NCI-H69 (cell line): ENCODE measurements at regions not wholly inside any gene's neighbourhood (a gene's known extent, or its start where the extent isn't known, plus 50 kb on each side); places are given as distances from the start of the nearest gene placed in this dataset.

Experiments used
- DNase-seq: peaks from one replicate; lab custom pipeline; 2025; lab: John Stamatoyannopoulos, UW

DNA sequence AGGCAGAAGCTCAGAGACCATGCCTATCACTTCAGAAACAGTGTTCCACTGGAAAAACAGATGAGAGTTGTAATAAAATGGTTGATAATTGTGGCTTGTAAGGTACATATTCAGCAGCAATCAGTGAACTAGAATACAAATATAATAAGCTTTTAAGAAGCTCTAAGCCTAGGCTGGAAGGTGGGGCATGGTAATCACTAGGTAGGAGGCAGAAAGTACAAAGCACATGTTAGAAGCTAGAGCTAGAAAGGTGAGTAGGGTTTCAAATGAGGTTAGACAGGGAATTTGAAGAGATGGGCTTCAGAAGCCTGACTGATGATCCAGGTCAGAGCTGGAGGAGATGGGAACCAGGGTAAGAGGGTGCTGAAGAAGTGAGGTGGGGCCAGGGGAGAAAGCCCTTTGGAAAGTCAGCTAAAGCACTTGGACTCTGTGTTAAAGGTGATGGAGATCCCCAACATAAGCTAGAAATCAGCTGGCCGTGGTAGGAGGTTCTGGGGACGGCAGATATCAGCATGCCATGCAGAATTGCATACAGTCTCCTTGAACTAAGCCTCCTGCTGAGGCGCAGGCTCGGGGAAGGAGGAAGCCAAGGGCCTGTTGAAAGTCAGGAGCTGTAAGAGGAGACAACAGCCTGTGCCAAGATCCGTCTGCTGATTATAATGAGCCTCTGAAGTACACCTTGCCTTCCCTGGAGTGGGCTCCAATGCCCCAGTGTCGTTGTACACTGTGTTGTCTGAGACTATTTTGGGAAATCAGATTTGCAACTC lies 659.4 kb downstream of the BCL11B start:
- no peak for DNase-seq

DNA sequence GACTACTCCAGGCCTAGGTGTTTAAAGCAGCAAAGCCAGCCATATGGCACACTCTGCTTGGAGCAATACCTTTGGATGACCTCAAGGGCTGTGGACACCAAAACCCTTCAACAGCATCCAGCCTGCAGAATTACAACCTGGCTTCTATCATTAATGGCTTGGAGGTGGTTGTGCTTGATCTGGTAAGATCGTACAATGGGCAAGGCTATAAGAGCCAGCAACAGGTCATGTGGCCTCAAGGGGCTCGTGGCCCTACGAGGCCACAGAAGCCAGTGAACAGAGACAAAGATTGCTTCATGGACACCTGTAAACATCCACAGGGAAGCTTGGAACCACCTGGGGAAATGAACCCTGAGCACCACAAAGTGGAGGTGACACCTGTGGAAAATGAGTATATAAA lies 657.3 kb downstream of the BCL11B start:
- no peak for DNase-seq

DNA sequence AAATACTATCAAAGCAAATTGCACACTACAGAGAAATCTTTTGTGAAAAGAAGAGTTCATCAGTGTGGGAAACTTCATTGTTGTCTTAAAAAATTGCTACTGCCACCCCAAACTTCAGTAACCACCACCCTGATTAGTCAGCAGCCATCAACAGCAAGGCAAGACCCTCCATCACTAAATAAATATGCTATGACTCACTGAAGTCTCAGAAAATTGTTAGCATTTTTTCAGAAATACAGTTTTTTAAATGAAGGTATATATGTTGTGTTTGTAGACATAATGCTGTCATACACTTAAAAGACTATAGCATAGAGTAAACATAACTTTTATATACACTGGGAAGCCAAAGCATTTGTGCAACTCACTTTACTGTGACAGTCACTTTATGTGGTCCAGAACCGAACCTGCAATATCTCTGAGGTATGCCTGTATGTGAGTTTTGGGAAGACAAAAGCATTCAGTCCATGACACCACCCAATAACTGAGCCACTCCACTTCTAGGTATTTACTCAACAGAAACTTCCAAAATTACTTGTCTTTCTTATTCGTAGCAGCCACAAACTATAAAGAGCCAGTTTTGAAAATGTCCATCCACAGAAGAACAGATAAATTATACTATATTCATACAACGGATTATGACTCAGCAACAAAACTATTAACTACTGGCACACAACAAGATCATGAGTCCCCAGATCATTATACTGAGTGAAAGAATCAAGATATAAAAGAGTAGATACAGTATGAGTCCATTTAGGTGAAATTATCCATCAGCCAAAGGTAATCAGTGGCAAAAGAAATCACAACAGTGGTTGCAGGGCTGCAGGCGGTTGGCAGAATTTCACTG lies 649.6 kb downstream of the BCL11B start:
- DNase-seq = no peak

DNA sequence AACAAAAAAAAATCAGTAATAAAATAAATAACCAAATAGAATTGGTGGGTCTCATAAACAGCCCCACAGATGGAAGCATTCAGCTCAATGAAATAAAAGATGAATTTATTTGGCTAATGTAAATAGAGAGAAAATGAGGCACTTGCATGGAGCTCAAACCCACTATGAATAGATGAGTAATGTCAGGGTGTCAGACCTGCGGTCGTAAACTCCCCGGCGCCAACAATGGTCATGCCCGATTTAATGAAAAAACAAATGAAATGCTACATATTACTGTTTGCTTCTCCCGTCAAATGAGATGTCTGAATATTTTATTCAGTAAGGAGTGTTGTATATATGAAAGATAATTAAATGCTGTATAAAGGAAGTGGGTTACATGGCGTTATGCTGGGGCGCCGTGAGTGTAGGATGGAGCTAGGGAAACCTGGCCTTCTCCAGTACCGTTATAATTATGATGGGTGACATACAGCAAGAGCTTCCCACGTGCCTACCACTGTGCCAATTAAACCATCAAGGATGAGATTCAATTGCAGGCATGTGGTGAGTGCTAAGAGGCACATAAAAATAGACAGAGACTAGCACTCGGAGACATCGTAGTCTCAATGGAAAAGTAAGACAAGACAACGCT lies 648.1 kb downstream of the BCL11B start:
- peak; percentile 82 for DNase-seq

DNA sequence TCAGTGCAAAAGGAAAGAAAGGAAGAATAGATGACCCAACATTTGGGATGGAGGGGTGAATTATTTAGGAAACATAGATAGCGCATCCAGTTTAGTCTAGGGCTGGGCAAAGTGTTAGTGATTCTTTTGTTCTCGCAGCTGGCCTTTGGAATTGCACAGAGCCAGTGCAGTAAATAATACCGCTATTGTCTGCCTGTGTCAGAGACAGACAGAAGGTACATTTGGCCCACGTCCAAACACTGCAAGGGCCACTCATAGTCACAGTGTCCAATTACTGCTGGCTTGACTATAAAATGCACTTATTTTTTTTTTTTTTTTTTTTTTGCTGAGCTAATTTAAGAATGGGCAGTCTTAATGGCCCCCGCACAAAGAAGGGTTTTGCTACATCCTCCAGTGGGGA lies 638.6 kb downstream of the BCL11B start:
- peak; percentile 90 for DNase-seq

DNA sequence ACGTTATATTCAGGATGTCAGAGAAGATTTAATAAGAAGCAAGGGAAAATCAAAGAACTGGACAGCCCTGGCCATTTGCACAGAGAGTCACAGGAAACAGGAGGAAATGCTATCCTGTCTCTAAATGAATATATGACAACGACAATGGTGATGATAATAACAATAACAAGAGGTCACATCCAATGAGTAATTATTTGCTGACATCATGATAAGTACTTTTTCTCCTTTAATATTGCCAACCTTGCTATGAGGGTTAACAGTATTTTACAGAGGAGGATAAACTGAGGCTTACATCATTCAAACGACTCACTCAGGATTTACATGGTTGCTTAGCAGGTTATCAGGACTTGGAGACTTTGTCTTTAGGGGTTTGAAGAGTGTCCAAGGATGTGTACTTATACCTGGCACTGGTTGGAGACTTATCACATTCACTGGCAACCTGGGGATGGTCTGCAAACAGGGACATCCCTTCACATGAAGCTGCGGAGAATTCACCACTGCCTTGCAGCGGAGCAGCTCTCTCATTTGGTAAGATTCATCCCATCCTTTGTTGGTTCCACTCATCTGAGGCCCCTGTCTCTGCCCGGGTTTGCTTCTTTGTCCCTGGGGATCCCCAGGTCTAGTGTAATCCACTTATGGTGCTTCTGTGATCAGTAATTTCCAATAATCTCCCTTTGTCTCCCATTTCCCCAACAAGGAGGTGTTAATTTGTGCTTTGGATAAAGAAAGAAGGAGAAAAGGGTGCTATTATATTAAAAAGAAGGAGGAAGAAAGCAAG lies 637.8 kb downstream of the BCL11B start:
- peak; percentile 20 for DNase-seq

DNA sequence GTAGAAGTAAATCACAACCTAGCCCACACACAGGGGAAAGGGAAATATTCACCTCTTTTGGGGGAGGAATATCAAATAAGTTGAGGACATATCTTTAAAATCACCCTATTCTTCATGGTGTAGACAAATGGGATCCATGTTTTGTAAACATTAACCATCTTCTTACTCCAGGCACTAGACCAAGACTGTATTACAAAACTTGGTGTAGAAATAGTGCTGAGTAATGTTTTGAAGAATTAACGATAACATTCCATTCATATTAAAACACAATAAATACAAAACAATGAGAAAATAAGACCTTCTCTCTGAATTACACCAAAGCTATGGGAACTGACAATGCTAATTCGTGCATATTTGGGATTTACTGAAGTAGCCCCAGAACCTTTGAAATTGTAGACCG lies 633.6 kb downstream of the BCL11B start:
- DNase-seq = no peak

DNA sequence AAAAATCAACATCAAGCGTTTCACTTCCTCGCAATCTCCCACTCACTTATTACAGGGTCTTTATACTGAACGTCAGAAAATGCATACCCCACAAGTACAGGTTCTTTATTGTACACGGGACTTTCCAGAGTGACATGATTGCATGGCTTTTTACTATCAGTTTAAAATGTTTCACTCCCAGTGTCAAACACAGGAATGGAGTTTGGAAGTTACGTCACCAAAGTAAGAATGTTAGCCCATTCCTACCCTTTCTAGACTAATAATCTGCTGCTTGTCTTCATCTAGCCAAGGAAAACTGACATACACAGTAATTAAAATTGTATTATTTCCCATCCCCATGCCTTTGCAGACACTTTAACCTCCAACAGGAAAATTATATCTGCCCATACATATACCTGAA lies 624.2 kb downstream of the BCL11B start:
- DNase-seq = no peak

DNA sequence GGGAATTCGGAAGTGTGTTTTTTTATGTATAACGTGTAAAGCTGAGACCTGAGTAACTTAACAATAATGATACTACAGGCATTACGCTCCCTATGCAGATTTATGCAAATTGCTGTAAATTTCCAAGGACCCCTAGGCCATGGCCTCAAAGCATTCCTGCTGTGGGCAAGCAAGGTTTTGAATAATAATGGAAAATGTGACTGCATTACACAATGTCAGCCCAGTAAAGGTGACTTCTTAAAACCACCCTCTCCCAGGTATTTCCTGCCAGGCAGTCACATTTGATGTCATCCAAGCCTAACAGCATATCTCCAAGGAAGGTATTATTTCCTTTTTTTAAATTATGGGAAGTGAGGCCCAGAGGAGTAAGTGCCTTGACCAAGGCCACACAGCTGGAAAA lies 621.0 kb downstream of the BCL11B start:
- no peak for DNase-seq

DNA sequence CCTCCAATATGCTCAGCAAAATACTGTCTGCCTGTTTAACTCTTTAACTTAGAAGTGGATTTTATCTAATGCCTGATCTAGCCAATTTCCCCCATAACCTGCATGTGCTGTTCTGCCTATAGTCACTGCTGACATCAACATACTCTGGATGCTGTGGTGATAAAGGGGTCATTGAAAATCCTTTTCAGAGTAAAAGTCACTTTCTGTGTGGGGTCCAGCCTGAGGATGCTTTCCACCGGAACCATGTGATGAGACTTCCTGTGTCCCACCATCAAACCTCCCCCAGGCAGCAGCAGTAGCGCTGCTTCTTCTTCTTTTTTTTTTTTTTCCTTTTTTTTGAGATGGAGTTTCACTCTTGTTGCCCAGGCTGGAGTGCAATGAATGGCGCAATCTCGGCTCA lies 607.0 kb downstream of the BCL11B start:
- no peak for DNase-seq

DNA sequence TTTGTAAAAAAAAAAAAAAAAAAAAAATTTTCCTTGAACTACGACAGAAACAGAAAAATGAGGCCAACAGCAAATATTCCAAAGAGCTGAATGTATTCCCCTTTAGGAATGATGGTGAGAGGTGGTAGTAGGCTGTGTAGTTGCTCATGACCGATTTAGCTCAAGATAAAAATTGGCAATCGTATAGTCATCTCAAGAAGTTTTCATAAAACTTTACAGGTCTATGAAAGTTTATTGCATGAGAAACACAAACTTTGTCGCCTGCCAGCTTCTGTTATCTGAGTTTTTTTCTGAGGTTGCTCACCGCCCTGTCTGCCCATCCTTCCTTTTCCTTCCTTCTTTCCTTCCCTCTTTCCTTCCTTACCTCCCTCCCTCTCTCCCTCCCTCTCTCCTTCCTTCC lies 605.5 kb downstream of the BCL11B start:
- no peak for DNase-seq

DNA sequence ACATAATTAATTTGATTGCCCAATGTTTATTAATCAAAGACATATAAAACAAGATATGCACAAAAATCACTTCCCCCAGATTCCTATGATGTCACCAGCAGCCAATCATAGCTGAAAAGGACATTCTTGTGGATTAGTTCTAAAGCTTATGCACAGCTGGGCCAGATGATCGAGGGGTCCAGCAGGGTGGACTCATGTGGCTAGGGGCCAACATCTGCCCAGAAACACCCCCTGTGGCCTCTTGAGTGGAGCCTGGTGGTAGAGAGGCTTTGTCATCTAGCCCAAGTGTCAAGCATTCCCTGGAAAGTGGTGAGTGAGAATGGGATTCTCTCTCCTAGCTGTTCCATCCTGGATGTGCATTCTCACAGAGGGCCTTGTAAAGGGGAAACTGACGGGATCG lies 590.0 kb downstream of the BCL11B start:
- DNase-seq = no peak

DNA sequence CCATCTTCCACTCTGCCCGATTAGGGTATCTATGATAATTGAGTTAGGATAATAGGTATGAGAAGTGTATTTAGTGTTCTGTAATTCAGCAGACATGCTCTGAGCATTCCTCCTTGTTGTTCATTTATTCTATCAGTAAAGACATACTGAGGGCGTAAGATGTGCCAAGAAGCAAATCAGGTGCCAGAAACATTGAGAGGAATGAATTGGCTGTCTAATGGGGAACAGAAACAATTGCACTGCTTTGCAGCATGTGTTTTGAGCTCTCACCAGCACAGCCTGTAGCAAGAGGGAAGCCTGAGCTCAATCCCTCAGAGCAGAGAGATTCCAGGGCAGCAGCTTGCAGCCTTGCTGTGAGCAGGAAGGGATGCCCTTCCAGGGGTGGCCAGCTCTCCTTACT lies 589.3 kb downstream of the BCL11B start:
- DNase-seq = no peak

DNA sequence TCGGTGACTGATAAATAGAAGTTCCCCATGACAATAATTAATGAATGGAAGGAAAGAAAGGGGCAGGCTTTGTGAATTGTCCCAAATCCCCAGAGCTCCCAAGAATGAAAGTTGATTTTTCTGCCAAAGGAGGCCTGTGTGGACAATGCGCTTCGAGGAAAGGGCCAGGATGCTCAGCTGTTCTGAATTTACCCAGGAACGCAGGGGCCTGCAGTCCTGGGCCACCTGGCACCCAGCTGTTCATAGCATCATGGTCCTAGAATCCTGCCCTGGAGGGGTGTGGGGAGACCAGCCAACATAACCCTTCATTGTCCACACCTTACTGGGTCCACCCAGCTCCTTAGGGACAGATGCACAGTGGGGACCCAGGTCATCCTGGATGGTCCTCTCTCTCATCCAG lies 587.5 kb downstream of the BCL11B start:
- DNase-seq = no peak

DNA sequence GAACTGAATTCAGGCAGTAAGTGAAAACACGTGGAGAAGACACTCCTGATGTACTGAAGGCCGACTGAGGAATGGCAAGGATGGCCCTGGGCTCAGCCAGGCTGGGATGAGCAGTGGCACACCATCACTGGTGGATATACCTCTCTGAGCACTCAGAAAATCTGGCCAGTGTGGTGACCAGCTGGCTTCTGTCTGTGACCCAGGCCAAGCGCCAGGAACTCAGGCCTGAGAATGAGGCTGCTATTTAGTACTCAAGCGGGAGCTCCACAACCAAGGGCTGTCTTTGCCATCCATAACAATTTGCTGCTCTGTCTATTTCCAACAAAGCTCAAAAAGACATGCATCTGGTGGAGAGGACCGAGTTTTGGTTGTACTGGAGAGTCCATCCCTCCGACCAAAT lies 586.3 kb downstream of the BCL11B start:
- DNase-seq = no peak

DNA sequence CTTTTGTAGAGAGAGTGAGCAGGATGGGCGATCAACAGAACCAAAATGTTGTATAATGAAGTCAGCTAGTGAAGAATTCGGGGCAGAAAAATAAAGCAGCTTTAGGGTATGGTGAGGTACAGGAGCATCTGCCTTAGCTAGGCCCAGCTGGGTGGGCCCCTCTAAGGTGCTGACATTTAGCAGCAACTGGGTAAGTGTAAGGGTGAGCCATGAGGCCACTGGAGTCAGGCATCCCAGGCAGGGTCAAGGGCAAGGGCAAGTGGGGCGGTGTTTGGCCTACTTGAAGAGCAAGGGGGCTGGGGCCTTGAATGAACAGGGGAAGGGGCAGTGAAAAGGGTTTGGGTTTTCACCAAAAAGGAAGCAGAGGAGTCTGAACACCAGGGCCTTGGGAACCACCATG lies 583.6 kb downstream of the BCL11B start:
- no peak for DNase-seq

DNA sequence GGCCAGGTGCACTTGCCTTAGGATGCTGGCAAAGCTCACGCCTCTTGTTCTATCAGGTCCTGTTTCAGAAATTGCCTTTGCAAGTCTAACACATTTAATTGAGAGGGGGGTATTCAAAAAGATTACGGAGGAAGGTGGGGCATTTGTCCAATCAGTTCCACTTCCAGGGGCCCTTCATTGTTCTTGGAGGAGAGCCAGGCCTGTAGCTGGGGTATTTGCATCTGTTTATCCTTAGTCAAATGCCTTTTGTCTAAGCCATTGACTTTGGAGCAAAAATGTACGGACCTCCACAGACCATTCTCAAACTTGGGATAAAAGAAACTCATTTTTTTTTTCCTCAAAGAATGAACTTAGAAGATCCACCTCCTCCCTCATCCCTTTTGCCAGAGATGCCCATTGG lies 582.0 kb downstream of the BCL11B start:
- no peak for DNase-seq

DNA sequence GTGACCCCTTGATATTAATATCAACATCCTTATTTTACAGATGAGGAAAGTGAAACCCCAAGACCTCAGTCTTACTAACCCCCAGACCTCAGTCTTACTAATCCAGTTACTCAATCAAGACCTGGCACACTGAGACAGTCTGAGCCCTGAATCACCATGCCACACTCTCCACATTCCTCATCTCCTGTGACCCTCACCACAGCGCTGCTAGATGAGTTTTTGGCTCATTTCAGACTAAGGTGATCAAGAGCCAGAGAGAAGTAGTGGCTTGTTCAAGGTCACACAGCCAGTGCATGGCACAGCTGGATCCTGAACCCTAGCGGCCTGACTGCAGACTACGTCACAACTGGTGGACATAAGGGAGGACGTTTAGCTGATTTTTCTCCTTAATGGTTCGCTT lies 579.2 kb downstream of the BCL11B start:
- DNase-seq = no peak

DNA sequence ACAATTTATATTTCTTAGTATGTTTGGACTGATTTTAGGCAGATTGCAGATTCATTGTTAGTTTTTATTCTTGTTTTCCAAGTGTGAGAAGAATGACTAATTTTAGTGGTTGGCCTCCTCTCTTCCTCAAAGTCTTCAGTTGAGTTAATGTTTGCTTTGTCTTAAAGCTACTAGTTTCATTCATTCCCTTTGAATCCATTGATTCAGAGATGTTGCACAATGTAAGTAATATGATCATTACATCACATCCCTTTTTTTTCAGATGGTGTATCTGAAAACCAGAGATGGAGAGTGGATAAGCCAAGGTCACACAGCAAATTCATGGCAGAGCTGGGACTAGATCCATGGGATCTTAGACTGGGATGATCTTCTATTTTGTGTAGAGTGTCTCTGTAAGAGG lies 577.5 kb downstream of the BCL11B start:
- DNase-seq = no peak

DNA sequence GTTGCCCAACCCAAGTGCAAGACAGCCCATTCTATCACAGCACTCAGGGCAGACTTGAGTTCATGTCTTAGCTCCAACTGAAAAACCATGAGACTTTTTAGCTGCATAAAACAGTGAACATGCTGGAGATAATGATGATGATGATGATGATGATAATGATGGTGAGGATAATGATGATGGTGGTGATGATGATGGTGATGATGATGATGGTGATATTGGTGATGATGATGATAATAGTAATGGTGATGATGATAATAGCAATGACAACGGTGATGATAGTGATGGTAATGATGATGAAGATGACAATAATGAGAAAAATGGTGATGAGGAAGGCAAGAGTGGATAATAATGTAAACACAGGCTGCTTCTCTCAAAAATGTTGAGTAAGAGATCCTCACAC lies 576.2 kb downstream of the BCL11B start:
- no peak for DNase-seq

DNA sequence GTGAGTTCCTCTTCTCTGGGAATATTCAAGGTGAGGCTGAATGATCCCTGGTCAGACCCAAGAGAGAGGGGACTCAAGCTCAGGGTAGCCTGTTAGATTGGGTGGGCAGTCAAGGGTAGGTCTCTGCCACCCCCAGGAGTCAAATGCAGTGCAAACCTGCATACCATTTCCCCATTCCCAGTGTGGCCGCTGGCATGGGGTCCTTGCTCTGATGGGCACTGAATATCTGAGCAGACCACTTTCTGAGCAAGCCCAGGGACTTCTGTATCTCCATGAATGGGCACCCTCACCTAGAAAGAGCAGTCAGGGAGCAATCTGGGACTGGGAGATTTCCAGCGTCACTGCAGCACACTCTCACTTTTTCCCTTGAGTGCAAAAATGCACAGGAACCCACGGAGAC lies 573.7 kb downstream of the BCL11B start:
- no peak for DNase-seq

DNA sequence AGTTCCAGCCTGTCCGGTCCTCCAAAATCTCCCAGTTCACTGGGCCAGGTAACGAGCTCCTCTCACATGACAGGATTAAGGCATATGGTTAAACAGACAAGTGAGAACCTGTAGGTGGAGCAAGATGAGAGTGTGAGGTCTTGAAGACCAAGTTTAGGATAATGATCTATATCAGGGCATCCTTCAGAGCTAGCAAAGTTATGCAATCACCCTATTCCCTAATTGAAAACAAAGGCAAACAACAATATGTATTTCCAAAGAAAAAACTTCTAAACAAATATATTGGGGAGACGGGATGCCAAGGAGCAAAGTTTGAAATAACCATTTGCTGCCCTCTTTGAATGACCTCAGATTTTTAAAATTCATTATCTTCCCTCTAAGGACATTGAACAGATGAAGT lies 571.2 kb downstream of the BCL11B start:
- no peak for DNase-seq
